Stimulated activated CD8-positive, alpha-beta memory T cell treated with anti-CD3 and anti-CD28 coated beads, Interleukin-4, amount 100 ng/mL, for 1 hour (primary cell): ENCODE measurements at regions not wholly inside any gene's neighbourhood (a gene's known extent, or its start where the extent isn't known, plus 50 kb on each side); places are given as distances from the start of the nearest gene placed in this dataset.
"Not testable (repeated sequence)": the region's sequence is repeated elsewhere in the genome, so short reads cannot be mapped to it uniquely, and the experiment has no call there.

ENCODE experiments used
- DNase-seq, 2 donors: peaks; one replicate each; pipeline ENCODE4 v3.0.0-alpha.2; 2020; ENCODE audit warnings: low read depth in 2 of 2, low spot score in 1 of 2

GRCh38 chr1:185408700-185409270, 91.7 kb upstream of the IVNS1ABP start:
- DNase-seq: no peak

GRCh38 chr1:185406691-185407009, 89.6 kb upstream of the IVNS1ABP start:
- DNase-seq: no peak

- DNase-seq: no peak
These were observed 89.1 kb upstream of the IVNS1ABP start for GRCh38 chr1:185406006-185406690.

- DNase-seq: no peak
These were observed 88.0 kb upstream of the IVNS1ABP start for GRCh38 chr1:185404907-185405568.

- DNase-seq: no peak
These were observed 87.2 kb upstream of the IVNS1ABP start for GRCh38 chr1:185404291-185404690.

GRCh38 chr1:185402930-185403329, 85.9 kb upstream of the IVNS1ABP start:
- DNase-seq: no peak

- DNase-seq: no peak
These were observed 84.0 kb upstream of the IVNS1ABP start for GRCh38 chr1:185401019-185401418.

GRCh38 chr1:185400052-185400451, 83.0 kb upstream of the IVNS1ABP start:
- no peak for DNase-seq

- DNase-seq: no peak
These were observed 81.6 kb upstream of the IVNS1ABP start for GRCh38 chr1:185398599-185398998.

GRCh38 chr1:185398022-185398421, 81.0 kb upstream of the IVNS1ABP start:
- DNase-seq: no peak

- no peak for DNase-seq
These were observed 80.1 kb upstream of the IVNS1ABP start for GRCh38 chr1:185397183-185397582.

- no peak for DNase-seq
These were observed 79.1 kb upstream of the IVNS1ABP start for GRCh38 chr1:185396126-185396525.

GRCh38 chr1:185393815-185394214, 76.8 kb upstream of the IVNS1ABP start:
- no peak for DNase-seq

GRCh38 chr1:185393205-185393604, 76.2 kb upstream of the IVNS1ABP start:
- no peak for DNase-seq

GRCh38 chr1:185388815-185389214, 71.8 kb upstream of the IVNS1ABP start:
- no peak for DNase-seq

GRCh38 chr1:185388346-185388745, 71.3 kb upstream of the IVNS1ABP start:
- DNase-seq: no peak

- no peak for DNase-seq
These were observed 68.9 kb upstream of the IVNS1ABP start for GRCh38 chr1:185385991-185386390.

- DNase-seq: not testable (repeated sequence)
These were observed 66.8 kb upstream of the IVNS1ABP start for GRCh38 chr1:185383805-185384204.

GRCh38 chr1:185377831-185378230, 60.8 kb upstream of the IVNS1ABP start:
- DNase-seq: no peak

GRCh38 chr1:185376840-185377635, 60.0 kb upstream of the IVNS1ABP start:
- no peak for DNase-seq

- DNase-seq: no peak
These were observed 59.2 kb upstream of the IVNS1ABP start for GRCh38 chr1:185376288-185376687.

- DNase-seq: no peak
These were observed 58.5 kb upstream of the IVNS1ABP start for GRCh38 chr1:185375583-185375982.
